GM13976 (cell line): ENCODE measurements at regions not wholly inside any gene's neighbourhood (a gene's known extent, or its start where the extent isn't known, plus 50 kb on each side); places are given as distances from the start of the nearest gene placed in this dataset.

Source experiments
- DNase-seq: peaks from one replicate; pipeline ENCODE4 v3.0.0; 2012; ENCODE audit warnings: low spot score
- in situ Hi-C: fragments of 300-500 bp; cut with MboI; formaldehyde crosslinking; loops from one replicate; pipeline ENCODE4 v1.12.0; 2022; ENCODE audit warnings: low sequenced_read_pairs, mixed read lengths, inconsistent platforms; ENCODE audit not compliant: unreplicated experiment
- TF ChIP-seq, protein P1 (sequence below): IDR thresholded peaks from 2 replicates; pipeline ENCODE4 v1.5.1; 2012; ENCODE audit warnings: borderline replicate concordance, mild to moderate bottlenecking; ENCODE audit not compliant: insufficient read depth; ENCODE audit errors: extremely low read depth, missing control alignments, control extremely low read depth

DNA sequence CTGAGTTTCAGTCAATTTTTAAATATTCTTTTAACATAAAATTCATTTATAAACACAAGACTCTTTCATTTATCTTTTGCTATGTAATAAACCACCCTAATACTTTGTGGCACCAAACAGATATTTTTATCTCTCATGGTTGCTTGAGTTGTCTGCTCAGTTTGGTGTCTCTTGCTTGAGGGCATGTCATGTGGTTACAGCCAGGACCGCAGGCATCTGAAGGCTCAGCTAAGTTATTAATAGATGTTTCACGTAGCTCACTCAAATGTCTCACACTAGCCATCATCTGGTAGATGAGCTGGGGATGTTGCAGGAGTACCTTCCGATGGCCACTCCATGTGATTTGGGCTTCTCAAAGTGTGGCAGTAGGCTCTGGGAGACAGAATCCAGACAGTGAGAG lies 597.8 kb downstream of the ETNK1 start:
- TF ChIP-seq, protein P1, sequence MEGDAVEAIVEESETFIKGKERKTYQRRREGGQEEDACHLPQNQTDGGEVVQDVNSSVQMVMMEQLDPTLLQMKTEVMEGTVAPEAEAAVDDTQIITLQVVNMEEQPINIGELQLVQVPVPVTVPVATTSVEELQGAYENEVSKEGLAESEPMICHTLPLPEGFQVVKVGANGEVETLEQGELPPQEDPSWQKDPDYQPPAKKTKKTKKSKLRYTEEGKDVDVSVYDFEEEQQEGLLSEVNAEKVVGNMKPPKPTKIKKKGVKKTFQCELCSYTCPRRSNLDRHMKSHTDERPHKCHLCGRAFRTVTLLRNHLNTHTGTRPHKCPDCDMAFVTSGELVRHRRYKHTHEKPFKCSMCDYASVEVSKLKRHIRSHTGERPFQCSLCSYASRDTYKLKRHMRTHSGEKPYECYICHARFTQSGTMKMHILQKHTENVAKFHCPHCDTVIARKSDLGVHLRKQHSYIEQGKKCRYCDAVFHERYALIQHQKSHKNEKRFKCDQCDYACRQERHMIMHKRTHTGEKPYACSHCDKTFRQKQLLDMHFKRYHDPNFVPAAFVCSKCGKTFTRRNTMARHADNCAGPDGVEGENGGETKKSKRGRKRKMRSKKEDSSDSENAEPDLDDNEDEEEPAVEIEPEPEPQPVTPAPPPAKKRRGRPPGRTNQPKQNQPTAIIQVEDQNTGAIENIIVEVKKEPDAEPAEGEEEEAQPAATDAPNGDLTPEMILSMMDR, result no peak
- no peak for DNase-seq
- in situ Hi-C loops, result loop anchor here (25.0 kb wide), 1 partner anchor 1540 kb away; no protein-coding TSS in a partner anchor

DNA sequence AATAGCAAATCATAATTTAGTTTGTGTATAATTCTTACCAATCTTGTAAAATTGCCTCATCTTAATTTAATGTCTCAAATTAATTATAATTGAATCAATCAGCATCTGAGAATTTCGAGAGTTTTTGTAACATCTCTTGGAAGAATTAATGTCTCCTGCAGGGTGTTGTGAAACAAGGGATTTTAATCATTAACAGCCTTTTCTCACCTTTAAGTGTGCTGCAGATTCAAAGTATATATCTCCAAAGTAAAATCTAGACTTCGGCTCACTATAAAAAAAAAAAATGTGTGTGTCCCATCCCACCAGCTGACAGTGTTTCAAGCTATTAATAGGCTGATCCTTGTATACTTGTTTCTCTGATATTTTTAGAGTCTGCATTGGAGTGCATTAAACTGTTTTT lies 603.1 kb downstream of the ETNK1 start:
- in situ Hi-C loops, result no loop called here
- TF ChIP-seq, protein P1, result no peak
- DNase-seq, result no peak

DNA sequence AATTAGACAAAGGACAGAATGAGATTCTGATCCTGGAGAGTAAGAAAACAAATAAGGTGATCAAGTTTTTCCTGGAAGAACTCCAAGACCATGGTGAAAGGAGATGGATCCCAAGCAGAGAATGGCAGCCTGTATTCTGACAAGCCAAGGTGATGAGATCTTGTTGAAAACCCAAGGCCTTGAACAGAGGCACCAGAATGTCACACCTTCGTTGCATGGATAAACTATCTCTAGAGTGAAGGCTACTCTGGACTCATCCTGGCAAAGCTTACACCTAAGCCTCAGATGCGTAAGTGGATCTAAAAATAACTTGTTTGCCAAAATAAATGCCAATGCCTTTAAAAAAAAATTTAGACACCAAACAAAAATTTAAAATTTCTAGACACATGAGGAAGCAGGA lies 605.9 kb downstream of the ETNK1 start:
- TF ChIP-seq, protein P1, result no peak
- in situ Hi-C loops, result no loop called here

DNA sequence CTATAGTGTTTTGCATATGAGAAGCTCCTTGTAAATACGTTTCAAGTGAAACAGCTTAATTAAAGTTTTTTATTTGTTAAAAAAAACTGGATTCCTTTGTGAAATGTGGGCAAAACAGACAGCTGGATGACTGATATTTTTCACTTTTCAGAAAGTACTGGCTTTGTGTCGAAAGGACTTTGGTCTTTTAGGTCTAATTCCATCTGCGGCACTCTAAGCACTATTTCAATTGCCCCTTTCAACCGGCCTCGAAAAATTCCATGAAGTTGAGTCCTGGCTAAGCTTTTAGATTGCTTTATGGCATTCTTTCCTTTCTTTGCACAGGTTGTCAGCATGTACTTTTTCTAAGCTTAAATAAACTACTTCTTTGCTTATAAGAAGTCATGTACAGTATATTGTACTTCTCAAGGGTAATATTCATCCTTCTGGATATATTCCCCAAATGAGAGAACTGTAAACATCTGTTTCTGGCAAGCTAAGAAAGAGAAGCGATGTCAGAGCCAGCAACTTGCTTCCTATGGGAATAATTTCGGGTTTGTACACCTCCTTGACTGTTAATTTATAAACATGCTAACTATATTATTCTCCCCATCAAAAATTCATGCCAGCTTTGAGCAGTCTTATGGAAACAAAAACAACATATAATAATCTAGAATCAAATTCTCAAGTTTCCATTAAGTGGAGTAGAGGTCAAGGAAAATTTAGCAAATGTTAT lies 611.3 kb downstream of the ETNK1 start:
- in situ Hi-C loops, result no loop called here
- TF ChIP-seq, protein P1, result no peak
- DNase-seq, result no peak

More for the DNA sequence above, 605.9 kb downstream of the ETNK1 start:
- DNase-seq, result no peak

- in situ Hi-C loops, result no loop called here
- DNase-seq, result no peak
- TF ChIP-seq, protein P1, result no peak
Observed at GRCh38 chr12:23236811-23237210, 611.8 kb downstream of the ETNK1 start.

DNA sequence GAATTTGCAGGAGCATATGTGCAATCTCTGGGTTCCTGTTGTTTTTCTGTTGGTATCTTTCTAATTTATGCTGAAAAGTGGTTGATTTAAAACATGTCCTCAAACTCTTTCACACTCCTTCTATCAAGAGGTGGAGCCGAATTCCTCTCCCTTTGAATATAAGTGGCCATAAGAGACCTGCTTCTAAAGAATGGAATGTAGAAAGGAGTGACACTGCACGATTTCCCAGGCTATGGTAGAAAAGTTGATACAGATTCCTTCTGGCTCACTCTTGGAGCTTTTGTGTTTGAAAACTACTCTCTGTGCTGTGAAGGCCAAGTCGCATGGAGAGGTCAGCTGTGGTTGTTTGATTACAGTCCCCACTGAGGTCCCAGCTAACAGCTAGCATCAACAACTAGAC lies 613.2 kb downstream of the ETNK1 start:
- in situ Hi-C loops, result no loop called here
- DNase-seq, result no peak
- TF ChIP-seq, protein P1, result no peak
